ENCODE measurements at regions not wholly inside any gene's neighbourhood (a gene's known extent, or its start where the extent isn't known, plus 50 kb on each side); places are given as distances from the start of the nearest gene placed in this dataset.

DNA sequence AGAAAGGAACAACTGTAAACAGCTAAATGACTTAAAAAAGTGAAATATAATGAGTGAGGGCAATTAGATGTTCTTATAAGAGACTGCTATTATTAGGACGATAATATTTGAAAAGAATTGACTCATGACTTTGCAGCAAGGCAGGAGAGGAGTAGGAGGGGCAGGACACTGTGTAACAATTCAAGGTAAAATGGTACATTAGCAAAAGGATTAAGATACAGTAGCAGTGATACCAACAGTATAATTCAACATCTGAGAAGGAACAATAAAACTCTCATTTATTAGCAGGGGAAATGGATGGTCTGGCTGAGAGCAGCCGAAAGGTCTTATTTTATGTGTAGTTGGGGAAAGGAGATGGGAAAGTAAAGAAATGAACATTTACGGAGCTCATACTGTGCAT lies 315.5 kb upstream of the BOD1L1 start:
- DNase-seq, result no peak

GRCh38 chr4:13944095-13944511 lies 316.6 kb upstream of the BOD1L1 start:
- DNase-seq, result no peak

DNA sequence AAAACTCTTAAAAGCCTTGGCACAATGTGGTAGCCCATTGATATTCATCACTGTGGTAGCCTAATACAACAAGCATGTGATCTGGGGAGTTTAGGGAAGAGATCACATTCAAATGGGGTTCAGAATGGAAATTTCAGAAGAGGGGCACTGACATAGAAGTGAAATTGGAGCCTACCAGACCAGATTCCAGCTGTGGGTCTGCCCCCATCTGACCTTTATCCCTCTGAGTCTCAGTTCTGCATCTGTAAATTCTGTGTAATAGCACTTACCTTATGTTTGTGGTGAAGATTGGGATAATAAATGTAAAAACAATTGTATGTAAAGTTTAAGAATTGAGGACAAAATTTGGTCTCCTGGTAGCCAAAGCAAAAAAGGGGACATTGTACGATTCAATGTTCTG lies 320.4 kb upstream of the BOD1L1 start:
- DNase-seq, result no peak

GRCh38 chr4:13950491-13950890 lies 323.0 kb upstream of the BOD1L1 start:
- DNase-seq, result no peak

- DNase-seq, result no peak
Observed at GRCh38 chr4:13953083-13953482, 325.6 kb upstream of the BOD1L1 start.

- DNase-seq, result no peak
Observed at GRCh38 chr4:13955551-13955950, 328.0 kb upstream of the BOD1L1 start.

GRCh38 chr4:13956947-13957346 lies 329.4 kb upstream of the BOD1L1 start:
- no peak for DNase-seq

DNA sequence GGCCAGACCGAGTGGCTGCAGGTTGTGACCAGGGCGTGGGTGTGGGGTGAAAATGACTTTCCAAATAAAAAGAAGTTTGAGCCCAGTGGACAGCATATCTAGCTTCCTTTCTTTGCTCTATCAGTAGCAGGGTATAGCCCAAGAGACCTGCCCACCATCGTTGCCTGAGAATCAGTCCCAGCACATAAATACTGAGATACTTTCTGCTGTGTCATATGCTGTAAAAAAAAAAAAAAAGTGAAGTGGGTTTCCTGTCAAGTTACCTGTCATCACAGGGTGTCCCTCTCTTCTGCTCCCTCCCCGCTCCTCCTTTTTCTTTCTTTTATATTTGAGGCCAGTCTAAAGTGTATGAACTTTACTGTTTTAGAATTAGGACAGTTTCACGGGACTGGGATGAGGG lies 330.3 kb upstream of the BOD1L1 start:
- DNase-seq, result no peak

GRCh38 chr4:13963601-13964000 lies 336.1 kb upstream of the BOD1L1 start:
- peak; percentile 49 for DNase-seq

DNA sequence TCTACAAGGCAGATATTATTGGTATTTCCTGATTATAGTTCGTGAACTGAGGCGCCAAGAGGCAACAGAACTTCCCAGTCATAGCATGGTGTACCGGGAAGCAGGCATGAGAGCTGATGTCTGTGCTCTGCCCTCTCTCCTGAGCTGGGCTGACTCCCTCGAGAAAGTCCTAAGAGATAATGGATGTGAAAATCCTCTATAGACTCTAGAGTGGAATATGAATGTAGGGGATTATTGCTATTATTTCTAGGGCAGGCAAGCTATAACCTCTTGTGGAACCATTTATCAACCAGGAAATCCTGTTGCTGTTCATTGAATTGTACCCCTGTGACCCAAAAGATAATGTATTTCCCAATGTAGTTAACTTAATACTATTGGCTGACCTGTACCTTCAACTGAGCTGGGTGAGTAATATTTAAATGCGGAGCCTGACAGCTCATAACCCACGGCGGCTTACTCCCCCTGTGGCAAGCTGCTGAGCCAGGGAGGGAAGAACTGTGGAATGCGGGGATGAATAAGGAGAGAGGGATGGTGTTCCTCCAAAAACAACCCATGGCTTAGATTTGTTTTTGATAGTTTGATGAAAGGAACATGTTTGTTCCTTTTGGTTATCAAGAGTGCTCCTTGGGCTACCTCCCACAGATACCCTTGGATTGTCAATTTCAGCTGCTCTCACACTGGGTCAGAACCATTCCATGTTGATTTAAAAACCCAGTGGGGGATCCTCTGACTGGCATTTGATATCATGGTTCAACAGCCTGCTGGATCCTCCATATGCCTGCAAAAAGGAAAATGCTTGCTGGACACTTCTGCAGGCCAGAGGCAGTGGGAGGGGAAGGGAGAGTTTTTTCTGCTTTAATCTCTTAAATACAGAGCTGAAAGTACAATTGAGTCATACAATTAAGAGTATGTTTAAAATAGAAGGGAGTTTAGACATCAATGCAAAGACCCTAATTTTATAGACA lies 339.0 kb upstream of the BOD1L1 start:
- peak; percentile 88 for DNase-seq

DNA sequence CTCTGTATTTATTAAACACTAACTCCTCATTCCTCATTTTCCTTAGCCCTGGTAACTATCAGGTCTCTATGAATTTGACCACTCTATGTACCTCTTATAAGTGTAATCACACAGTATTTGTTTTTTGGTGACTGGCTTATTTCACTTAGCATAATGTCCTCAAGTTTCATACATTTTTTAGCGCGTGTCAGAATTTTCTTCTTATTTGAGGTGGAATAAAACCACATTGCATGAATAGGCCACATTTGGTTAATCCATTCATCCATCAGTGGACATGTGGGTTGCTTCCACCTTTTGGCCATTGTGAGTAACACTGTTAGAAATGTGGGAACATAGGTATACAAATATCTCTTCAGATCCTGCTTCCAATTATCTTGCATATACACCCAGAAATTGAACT lies 341.2 kb upstream of the BOD1L1 start:
- no peak for DNase-seq

DNA sequence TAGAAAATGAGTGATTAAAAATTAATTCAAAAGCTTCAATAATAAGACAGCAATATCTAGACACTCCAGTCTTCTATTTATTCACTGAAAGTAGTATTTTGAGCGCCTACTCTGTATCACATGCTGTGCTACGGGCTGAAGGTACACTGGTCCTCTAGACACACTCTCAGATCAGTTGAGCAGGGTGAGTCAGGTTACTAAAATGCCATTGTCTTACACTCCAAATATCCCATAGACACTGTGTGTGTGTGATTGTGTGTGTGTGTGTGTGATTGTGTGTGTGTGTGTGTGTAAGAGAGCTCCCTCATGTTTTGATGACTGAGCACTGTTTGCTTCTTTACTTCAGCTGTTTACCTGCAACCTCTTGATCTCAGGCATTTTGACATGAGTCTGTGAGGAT lies 342.8 kb upstream of the BOD1L1 start:
- peak; percentile 44 for DNase-seq

DNA sequence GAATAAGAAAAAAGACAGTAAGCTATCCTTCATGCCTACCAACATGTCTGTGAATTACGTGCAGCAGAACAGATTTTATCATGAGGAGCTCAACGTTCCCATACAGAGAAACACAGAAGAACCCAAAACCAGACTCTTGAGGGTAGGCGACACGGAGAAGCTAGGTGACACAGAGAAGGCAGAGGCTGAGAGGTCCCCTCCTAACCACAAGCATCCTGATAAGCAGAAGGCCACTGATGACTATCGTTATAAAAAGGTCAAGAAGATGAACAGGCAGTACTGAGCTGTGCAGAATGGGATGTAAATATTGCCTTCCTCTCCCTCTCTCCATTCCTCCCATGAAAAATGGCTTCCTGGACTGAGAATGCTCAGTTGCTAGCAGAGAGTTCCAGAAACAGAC lies 350.2 kb upstream of the BOD1L1 start:
- no peak for DNase-seq

DNA sequence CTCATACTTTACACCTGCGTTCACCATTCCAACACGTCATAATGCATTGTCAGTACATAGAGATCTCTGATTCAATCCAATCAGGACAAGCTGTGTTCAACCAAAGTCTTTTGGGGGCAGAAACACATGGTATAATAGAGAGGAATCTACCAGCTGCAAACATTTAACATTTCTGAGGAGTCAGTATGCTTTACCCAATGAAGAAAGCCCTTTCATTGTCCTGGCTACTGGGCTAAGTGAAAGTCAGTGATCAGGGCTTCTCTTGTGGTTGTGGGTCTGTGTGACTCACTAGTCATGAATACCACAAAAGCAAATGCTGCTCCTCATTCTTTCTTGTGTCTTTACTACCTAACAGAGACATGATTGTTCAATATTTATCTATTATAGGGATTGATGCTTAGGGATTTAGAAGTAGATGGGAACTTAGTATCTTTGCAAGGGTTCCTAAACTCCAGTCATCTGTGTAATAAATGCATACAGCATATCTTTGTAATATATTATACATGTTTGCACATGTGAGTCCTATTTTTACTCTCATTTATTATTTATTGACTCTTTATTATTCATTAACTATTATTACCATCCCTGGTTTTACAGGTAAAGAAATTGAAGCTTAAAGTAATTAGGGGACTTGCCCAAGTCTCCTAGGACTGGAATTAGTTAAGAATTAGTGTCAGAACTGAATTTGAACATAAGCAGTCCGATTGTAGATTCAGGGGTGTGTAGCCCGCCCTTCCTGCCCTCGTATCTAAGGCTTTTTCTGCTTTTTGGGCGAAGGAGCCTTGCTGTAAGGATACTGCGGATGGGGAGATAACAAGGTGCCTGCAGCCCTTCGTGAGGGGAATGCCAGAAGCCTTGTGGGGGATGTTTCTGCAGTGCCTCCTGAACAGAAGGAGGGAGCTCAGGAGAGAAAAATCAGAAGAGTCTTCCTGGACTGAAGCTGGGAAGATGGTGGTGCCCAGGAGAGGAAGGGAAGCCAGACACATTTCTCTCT lies 353.1 kb upstream of the BOD1L1 start:
- DNase-seq, result peak; percentile 96

DNA sequence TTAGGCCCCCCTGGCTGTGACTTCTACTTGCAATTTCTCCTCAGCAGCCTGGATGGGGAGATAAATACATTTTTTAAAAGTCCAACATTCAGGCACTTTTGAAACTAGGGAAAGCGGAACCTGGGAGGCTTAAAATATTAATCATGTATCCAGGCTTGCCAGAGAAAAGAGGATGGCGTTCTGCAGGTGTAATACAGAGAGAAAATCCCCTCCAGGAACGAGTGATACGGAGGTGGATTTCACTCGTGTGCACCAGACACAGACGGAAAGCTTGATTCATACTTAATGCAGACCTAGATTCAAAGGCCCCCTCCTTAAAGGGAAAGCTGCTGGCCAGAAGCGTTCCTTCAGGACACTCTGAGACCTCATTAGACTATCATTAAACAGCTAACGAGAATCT lies 354.0 kb upstream of the BOD1L1 start:
- DNase-seq, result no peak

GRCh38 chr4:13982010-13982409 lies 354.5 kb upstream of the BOD1L1 start:
- no peak for DNase-seq

- DNase-seq, result no peak
Observed at GRCh38 chr4:13983189-13983790, 355.8 kb upstream of the BOD1L1 start.

- peak; percentile 82 for DNase-seq
Observed at GRCh38 chr4:13984991-13985800, 357.7 kb upstream of the BOD1L1 start.

GRCh38 chr4:13985837-13986236 lies 358.3 kb upstream of the BOD1L1 start:
- DNase-seq, result peak; percentile 22

GRCh38 chr4:13986548-13986947 lies 359.0 kb upstream of the BOD1L1 start:
- DNase-seq, result no peak

GRCh38 chr4:13988353-13989305 lies 361.1 kb upstream of the BOD1L1 start:
- peak; percentile 91 for DNase-seq
